Thoracic aorta (tissue), 2 donors: ENCODE measurements at regions not wholly inside any gene's neighbourhood (a gene's known extent, or its start where the extent isn't known, plus 50 kb on each side); places are given as distances from the start of the nearest gene placed in this dataset.

Experiments used
- ATAC-seq: fragments of 150-250 bp; one replicate; pipeline ENCODE4 v1.8.0; 2017; ENCODE audit warnings: low read depth; ENCODE audit not compliant: insufficient number of reproducible peaks, low FRiP score
- DNase-seq: peaks from one replicate; pipeline ENCODE4 v3.0.0-alpha.2; 2020; ENCODE audit warnings: low spot score
- H3K27ac ChIP-seq, 2 donors: fragments of 200-600 bp; sonication (generic); 1 replicate in 1 of 2; 2 replicates in 1 of 2; pipeline ENCODE4 v1.5.1; 2016; ENCODE audit warnings: mild to moderate bottlenecking in 2 of 2, moderate library complexity in 2 of 2
- H3K27me3 ChIP-seq: fragments of 200-600 bp; sonication (generic); replicated peaks from 2 replicates; pipeline ENCODE4 v1.6.0; 2016; ENCODE audit warnings: mild to moderate bottlenecking; ENCODE audit not compliant: insufficient read depth
- H3K36me3 ChIP-seq: fragments of 200-600 bp; sonication (generic); one replicate; pipeline ENCODE4 v1.5.1; 2016
- H3K4me1 ChIP-seq, 2 donors: fragments of 200-600 bp; sonication (generic); 1 replicate in 1 of 2; 2 replicates in 1 of 2; pipeline versions ENCODE4 v1.5.1 to v1.6.0; 2016; ENCODE audit warnings: low read depth in 2 of 2, mild to moderate bottlenecking in 1 of 2; ENCODE audit not compliant: control insufficient read depth in 1 of 2
- H3K4me3 ChIP-seq: fragments of 200-600 bp; sonication (generic); 2 replicates; pipeline ENCODE4 v1.5.1; 2016; ENCODE audit warnings: mild to moderate bottlenecking
- H3K9me3 ChIP-seq: fragments of 200-600 bp; sonication (generic); 2 replicates; pipeline ENCODE4 v1.5.1; 2016
- CTCF ChIP-seq: fragments of 200-600 bp; sonication (generic); IDR thresholded peaks from one replicate; pipeline ENCODE4 v1.5.1; 2019; ENCODE audit warnings: antibody characterized with exemption

- ATAC-seq: no peak
- no peak for DNase-seq
- Histone ChIP-seq H3K27me3 (no peaks in the 10 kb centered on the region), H3K4me3 (no peak overlapping the region), H3K9me3 (no peaks in the 10 kb centered on the region), H3K36me3 (no peaks in the 10 kb centered on the region), H3K27ac (no peak overlapping the region), H3K4me1 (peaks cover 34 to 80% of the 10 kb centered on the region in 2 donors)
- TF ChIP-seq CTCF: no peak
These were observed 142.0 kb downstream of the PCDH7 start for GRCh38 chr4:30862196-30862595.

GRCh38 chr4:30863021-30863420 lies 142.9 kb downstream of the PCDH7 start:
- Histone ChIP-seq H3K4me1 (peaks cover 39 to 80% of the 10 kb centered on the region in 2 donors), H3K36me3 (no peaks in the 10 kb centered on the region), H3K27me3 (no peaks in the 10 kb centered on the region), H3K27ac (peak overlapping the region; percentile 18 to 21), H3K9me3 (no peaks in the 10 kb centered on the region), H3K4me3 (no peak overlapping the region)
- DNase-seq: no peak
- ATAC-seq: no peak
- TF ChIP-seq CTCF: no peak

GRCh38 chr4:30865691-30866090 lies 145.5 kb downstream of the PCDH7 start:
- ATAC-seq (no peak), DNase-seq (no peak)
- H3K27ac ChIP-seq: peak overlapping the region; percentile 86 to 89
- no peak for TF ChIP-seq CTCF
- H3K27me3 ChIP-seq: no peaks in the 10 kb centered on the region
- H3K4me1 ChIP-seq: peaks cover 50 to 88% of the 10 kb centered on the region in 2 donors
- no peaks in the 10 kb centered on the region for H3K9me3 ChIP-seq
- no peak overlapping the region for H3K4me3 ChIP-seq
- H3K36me3 ChIP-seq: no peaks in the 10 kb centered on the region

- DNase-seq: no peak
- Histone ChIP-seq H3K27ac (peak overlapping the region; percentile 86 to 89), H3K4me1 (peaks cover 50 to 95% of the 10 kb centered on the region in 2 donors), H3K4me3 (peak overlapping the region; percentile 55), H3K27me3 (no peaks in the 10 kb centered on the region), H3K36me3 (no peaks in the 10 kb centered on the region), H3K9me3 (no peaks in the 10 kb centered on the region)
- ATAC-seq: no peak
- TF ChIP-seq CTCF: no peak
These were observed 146.2 kb downstream of the PCDH7 start for GRCh38 chr4:30866346-30866745.

- no peak for TF ChIP-seq CTCF
- ATAC-seq (no peak), DNase-seq (no peak)
- Histone ChIP-seq H3K36me3 (no peaks in the 10 kb centered on the region), H3K9me3 (no peaks in the 10 kb centered on the region), H3K27ac (peak overlapping the region; percentile 86 to 89), H3K4me1 (peaks cover 49 to 96% of the 10 kb centered on the region in 2 donors), H3K4me3 (peak overlapping the region; percentile 55), H3K27me3 (no peaks in the 10 kb centered on the region)
These were observed 146.7 kb downstream of the PCDH7 start for GRCh38 chr4:30866907-30867306.
